Skin epidermis (tissue), 12 donors: ENCODE measurements at regions not wholly inside any gene's neighbourhood (a gene's known extent, or its start where the extent isn't known, plus 50 kb on each side); places are given as distances from the start of the nearest gene placed in this dataset.
"Not testable (repeated sequence)": the region's sequence is repeated elsewhere in the genome, so short reads cannot be mapped to it uniquely, and the experiment has no call there.

Experiments
- H3K27ac ChIP-seq, 21 experiments: fragments of 200-600 bp; sonication (generic) in 11 of 21; one replicate each; pipeline ENCODE4 v1.5.0; 2020; ENCODE audit warnings: mild to moderate bottlenecking in 3 of 21, inconsistent platforms in 2 of 21, moderate library complexity in 2 of 21
- H3K4me3 ChIP-seq, 7 experiments: fragments of 200-600 bp; sonication (generic) in 2 of 7; one replicate each; pipeline ENCODE4 v1.5.0; 2020; ENCODE audit warnings: inconsistent platforms in 2 of 7, mild to moderate bottlenecking in 2 of 7, moderate library complexity in 1 of 7

DNA sequence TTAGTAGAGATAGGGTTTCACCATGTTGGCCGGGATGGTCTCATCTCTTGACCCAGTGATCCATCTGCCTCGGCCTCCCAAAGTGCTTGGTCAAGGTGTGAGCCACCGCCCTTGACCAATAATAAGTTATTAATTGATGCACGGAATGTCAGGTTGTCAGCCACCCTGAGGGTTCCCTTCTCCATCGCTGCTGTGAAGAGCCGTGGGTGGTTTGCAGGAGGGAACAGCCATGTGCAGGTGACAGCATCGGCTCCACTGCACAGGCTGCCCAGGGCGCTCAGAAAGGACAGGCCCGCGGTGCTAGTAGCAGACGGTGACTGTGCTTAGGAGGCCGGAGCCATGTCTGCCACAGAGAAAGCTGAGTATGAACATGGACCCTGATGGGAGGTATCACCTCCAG is 814.0 kb downstream of the BRD1 start:
- Histone ChIP-seq H3K4me3 (no peak overlapping the region), H3K27ac (no peak overlapping the region)

DNA sequence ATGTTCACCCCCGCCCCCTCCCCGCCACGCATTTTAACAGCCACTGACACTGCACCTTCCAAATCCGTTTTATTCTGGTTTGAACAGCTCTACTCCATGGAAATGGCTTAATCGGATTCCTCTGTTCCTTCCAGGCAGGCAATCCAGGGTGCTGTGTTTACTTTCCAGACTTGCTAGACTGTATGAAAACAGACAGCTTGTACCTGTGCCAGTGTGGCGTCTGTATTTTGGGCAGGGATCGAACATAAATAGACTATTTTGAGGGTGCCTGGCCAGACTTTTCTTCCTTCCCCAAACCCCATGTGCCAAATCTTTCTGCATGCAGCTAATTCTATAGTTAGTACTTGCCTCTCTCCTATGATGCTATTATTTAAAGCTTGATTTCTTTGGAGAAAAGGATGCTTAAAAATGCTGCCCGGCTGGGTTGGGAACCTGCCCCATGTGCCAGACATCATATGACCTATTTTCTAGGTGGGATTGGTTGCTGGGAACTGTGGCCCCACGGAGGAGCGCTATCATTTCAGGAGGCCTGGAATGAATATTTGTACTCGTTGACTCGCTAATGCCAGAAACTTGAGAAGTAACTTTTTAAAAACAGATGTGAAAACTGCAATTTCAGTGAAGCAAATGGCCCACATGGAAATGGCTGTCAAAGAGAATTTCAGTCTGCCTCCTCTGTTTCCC is 814.8 kb downstream of the BRD1 start:
- Histone ChIP-seq H3K4me3 (no peak overlapping the region), H3K27ac (no peak overlapping the region)

DNA sequence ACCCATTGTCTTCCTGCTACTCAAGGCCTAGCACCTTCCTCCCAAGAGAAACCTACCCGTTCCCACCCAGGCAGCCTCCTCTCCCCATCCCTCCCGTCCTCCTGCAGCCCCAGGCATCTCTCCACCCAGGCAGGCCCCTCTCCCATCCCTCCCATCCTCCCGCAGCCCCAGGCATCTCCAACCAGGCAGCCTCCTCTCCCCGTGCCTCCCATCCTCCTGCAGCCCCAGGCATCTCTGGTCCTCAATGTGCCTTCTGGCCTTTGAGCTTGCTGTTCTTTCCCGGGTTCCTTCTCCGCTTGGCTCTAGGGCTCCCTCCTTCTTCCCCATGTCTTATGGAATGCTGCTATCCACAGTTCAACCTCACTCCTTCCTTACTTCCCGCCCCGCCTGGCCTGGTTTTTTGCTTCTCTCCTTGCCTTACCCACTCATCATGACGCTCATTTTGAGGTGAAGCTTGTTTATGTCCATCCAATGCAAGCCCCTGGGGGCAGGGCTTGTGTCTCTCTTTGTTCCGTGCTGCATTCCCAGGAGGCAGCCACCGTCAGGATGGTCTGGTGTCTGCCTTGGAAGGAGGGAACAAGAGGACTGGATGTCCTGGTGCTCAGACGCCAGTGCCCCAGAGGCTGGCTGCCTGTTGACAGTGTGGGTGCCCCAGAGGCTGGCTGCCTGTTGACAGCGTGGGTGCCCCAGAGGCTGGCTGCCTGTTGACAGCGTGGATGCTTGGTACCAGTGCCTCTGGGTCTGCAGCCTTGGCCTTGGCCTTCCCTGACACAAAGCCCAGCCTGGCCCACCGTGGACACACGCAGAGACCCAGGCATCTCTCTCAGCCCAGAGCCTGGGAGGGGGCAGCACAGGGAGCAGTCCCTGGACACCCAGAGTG is 815.7 kb downstream of the BRD1 start:
- Histone ChIP-seq H3K27ac (no peak overlapping the region), H3K4me3 (no peak overlapping the region)

DNA sequence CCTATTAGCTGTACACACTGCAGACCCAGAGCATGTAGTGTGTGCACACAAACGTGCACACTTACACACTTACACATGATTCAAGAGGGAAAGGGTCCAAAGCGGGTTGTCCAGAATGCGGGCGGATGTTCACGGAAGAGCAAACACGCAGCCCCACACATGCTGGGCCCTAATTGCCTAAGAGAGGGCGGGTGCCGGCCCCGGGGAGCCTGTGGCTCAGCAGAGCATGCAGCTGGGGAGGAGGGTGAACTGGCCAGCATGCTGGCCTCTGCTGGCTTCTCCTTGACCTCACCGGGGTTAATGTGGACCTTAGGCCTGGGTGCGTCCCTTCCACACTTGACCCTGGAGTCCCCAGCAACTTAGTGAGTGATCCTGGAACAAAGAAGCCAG is 816.3 kb downstream of the BRD1 start:
- Histone ChIP-seq H3K4me3 (no peak overlapping the region), H3K27ac (no peak overlapping the region)

DNA sequence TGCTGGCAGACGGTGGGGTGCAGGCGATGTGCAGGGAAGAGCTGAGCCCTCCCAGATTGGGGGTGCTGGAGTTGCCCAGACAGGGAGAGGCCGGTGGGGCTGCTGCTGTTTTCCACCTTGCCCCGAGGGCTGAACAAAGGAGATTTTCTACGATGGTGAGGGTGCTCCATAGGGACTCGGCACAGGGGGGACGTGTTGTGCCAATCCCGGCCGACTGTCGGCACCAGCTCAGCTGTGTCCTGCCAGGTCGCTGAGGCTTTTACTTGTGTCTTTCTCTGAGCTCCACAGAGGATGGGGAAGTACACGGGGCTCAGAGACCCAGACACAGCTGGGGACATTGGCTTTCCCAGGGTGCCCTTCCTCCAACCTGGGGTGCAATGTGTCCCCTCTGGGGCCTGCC is 816.8 kb downstream of the BRD1 start:
- Histone ChIP-seq H3K27ac (no peak overlapping the region), H3K4me3 (no peak overlapping the region)

DNA sequence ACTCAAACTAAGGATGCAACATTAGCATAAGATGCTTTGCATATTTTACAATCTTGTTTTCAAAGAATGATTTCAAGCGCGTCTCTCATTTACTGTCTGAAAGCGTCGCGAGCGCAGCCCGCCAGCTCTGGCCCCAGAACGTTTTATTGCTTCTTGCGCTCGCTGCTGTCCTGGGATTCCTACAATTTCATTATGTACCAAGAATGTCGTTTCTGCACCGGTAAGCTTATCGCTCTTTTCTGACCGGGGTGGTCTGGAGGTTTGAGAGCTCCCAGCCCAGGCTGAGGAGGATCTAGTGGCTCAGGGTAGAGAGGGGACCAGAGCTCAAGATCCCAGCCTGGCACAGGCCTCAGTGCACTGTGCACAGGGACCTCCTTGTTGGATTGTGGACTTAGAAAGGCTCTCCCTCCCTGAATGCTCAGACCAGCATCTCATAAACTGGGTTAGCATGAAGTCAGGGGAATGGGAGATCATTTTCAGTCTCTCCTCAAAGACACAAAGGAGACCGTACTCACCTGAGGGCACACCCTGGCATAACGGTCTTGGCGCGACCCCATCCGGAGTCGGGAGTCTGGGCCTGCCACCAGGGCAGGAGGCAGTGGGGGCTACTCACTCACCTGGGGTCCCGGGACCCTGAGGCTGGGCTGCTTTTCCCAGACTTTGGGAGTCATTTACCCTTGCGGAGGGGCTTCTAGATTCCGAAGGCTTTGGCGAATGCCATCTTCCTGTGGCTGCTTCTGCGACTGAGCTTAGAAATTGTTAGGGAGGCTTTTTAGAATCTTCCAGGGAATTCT is 817.4 kb downstream of the BRD1 start:
- Histone ChIP-seq H3K27ac (no peak overlapping the region), H3K4me3 (no peak overlapping the region)

DNA sequence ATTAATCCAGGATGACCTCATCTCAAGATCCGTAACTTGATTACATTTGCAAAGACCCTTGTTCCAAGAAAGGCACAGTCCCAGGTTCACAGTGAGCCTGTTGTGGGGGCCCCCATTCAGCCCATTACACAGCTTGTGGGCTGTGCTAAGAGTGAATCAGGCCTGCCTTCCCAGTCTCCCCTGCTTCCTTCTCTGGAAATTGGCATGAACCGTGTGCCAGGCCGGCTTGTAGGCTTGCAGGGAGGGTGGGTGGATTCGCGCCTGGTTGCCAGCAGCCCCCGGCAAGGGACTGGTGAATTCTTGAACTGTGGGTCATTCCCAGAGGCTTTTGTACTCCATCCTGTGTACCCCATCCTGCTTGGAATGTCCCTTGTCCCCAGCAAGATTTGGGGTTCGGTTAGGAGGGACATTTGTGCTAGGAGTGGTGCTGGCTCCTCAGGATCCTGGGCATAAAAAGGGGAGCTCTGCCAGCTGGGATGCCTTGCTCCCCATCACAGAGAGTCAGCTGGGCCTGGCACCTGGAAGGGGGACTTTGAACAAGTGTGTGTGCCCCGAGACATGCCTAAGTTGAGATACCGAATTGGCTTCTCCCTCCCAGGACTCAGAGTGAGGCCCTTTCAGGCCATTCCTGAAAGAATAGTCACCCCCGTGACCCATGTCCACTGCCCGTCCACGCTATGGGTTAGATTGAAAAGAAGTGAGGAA is 818.2 kb downstream of the BRD1 start:
- Histone ChIP-seq H3K27ac (no peak overlapping the region), H3K4me3 (no peak overlapping the region)

DNA sequence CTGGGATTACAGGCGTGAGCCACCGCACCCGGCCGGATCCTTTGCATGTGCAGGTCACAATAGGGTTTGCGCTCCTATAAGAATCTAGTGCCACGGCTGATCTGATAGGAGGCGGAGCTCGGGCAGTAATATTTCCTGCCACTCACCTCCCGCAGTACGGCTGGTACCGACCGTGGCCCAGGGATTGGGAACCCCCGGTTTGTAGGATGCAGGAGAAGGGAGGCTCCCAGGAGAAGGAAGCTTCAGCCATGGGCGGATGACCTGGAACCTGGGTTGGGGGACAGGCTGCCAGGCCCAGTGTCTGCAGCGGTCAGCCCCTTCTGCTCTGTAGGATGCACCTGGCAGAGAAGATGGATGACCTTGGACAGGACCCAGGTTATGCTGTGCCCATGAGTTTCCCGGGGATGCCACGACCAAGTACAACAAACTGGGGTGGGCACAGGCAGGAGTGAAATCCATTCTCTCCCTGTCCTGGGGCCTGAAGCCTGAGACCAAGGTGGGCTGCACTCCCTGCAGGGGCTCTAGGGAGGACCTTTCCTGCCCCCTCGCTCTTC is 818.9 kb downstream of the BRD1 start:
- Histone ChIP-seq H3K27ac (no peak overlapping the region), H3K4me3 (no peak overlapping the region)

DNA sequence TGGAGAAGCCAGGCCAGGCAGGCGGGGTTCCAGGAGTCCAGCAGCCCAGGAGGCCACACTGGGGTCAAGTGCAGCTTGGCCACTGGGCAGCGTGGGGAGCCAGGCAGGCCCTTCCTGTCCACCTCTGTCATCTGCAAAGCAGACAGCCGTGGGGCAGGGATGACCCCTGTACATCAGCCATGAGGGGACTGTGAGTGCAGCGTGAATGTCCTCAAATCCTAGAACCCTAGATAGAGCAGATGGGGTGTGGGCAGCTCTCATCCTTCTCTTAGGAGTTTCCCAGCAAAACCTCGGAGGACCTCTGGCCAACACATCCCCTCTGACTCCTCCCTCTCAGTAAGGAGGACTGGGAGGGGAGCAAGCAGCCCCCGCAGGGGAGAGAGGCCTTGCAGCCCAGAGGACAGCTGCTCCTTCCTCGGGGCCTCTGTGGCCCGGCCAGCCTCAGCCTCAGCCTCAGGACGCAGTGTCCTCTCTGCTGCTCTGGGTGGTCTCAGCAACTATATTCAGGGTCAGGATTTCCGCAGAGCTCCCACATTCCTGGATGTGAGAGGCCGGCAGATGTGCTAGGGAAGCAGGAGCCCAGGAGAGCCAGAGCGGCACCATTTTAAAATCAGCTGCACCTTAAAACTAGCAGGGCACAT is 820.5 kb downstream of the BRD1 start:
- H3K27ac ChIP-seq = no peak overlapping the region

DNA sequence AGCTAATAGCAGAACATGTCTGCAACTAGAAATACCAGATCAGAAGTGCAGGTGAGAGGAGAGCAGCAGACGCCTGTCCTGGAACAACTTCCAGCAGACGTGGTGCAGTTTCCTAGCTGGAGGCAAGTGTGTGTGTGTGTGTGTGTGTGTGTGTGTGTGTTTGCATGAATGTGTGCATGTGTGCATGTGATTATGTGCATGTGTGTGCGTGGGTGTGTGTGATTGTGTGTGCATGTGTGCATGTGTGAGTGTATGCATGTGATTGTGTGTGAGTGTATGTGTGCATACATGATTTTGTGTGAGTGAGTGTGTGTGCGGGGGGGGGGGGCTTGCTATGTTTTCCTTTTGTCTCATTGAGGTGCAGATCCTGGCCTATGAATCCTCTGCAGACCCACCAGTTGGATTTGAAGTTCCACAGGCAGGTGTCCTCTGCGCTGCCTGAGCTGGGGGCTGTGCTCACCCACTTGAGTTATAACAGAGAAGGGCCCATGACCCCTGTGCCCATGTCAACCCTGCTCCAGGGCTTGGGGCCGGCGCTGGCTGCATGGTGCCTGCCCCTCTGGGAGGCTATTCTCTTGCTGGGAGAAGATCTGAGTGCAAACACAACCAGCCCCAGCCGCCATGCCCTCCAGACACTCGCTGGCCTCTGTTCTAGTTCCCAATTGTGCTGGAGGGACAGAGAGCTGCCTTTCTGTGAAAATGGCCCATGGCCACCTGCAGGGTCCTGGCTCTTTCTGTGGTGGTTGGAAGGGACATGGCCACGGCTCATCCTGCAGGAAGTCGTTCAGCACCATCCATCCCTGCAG is 821.3 kb downstream of the BRD1 start:
- no peak overlapping the region for H3K4me3 ChIP-seq
- no peak overlapping the region for H3K27ac ChIP-seq

More for the DNA sequence above, 820.5 kb downstream of the BRD1 start:
- no peak overlapping the region for H3K4me3 ChIP-seq

DNA sequence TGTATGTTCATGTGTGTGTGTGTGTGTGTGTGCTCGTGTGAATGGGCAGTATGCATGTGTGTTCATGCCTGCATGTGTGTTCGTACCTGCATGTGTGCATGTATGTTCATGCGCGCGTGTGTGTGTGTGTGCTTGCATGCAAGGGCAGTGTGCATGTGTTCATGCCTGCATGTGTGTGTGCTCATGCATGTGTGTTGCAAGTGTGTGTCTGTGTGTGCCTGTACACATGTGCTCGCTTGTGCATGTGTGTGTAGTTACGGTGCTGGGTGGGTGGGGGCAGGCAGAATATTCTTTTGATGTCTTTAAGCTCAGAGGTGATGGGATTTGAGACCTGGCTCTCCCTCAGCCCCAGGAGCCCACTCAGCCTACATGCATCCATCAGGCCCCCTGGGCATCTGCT is 822.1 kb downstream of the BRD1 start:
- no peak overlapping the region for H3K4me3 ChIP-seq
- H3K27ac ChIP-seq = no peak overlapping the region

DNA sequence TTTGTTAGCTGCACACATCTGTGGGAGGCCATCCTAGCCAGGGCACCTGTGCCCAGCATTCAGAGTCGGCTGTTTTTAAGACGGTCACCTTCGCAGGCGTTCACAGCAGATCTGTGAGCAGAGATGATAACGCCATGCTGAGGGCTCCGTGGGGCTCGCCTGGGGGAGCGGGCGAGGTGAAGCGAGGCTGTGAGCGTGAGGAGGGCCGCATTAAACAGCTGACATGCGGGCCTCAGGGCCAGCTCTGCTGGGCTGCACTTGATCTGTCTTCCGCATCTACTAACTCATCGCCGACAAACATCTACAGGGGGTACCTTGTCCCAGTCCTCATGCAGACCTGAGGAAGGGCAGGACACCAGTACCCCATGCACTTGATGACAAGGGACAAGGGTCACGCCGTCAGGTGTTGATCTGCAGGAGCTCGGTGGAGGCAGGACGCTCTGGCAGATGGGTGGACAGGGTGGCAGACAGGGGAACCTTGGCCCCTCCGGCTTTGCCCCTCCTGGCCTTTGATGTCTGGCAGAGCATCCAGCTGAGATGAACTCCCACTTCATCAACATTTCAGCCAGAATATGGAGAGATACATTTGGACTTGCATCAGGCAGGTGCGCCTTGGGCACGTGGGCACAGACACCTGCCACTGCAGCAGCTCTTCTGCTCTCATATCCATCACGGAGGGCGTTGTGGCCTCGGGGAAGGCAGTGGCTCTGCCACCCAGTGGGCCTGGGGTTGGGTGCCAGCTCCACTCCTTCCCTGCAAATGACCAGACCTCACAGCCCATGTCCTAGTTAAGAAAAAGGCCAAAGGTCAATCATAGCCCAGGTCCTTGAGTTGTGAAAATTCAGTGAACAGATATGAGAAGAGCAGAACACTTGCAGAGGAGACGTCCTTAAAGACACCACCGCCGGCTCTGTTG is 822.9 kb downstream of the BRD1 start:
- H3K4me3 ChIP-seq = no peak overlapping the region
- H3K27ac ChIP-seq = no peak overlapping the region

DNA sequence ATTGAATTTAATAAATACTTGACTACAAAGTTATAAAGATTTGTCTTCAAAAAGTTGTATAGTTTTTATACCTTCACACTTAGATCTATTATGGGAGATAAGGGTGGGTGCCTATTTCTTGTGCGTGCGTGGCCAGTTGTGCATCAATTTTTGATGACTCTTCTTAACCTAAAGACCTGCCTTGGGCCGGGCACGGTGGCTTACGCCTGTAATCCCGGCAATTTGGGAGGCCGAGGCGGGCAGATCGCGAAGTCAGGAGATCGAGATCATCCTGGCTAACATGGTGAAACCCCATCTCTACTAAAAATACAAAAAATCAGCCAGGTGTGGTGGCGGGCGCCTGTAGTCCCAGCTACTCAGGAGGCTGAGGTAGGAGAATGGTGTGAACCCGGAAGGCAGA is 830.1 kb downstream of the BRD1 start:
- not testable (repeated sequence) for H3K4me3 ChIP-seq, H3K27ac ChIP-seq

DNA sequence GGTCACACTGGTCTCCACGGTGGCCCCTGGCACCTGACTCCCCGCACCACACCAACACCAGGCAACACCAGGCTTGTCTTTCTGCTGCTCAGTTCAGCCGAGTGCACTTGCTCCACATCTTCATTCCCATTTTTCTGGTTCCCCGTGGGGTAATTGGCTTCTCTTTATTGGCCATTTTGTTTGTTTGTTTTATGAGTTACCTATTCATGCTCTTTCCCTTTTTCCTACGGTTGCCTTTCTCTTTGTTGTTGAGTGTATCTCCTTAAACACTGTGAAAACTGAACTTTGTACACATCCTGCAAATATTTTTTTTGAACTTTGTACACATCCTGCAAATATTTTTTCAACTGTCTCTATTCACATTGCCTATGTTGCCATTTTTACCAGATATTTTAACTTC is 834.0 kb downstream of the BRD1 start:
- no peak overlapping the region for H3K27ac ChIP-seq
- H3K4me3 ChIP-seq = no peak overlapping the region

DNA sequence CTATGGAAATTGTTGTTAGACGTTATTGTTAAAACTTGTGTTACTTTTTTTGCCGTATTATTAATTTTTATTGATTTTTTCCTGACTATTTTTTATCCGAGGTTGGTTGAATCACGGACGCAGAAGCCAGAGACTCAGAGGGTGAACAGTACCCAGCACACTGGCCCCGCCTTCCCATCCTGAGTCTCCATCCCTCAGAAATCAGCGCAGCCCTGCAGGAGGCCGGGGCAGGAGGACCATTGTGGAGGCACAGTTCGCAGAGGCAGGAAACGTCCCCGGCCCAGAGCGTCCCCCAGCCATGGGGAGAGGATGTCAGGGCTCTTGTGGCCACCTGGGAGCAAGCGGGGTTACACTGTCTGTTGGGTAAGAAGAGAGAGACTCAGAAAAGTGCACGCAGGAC is 843.0 kb downstream of the BRD1 start:
- no peak overlapping the region for H3K4me3 ChIP-seq
- H3K27ac ChIP-seq = no peak overlapping the region

DNA sequence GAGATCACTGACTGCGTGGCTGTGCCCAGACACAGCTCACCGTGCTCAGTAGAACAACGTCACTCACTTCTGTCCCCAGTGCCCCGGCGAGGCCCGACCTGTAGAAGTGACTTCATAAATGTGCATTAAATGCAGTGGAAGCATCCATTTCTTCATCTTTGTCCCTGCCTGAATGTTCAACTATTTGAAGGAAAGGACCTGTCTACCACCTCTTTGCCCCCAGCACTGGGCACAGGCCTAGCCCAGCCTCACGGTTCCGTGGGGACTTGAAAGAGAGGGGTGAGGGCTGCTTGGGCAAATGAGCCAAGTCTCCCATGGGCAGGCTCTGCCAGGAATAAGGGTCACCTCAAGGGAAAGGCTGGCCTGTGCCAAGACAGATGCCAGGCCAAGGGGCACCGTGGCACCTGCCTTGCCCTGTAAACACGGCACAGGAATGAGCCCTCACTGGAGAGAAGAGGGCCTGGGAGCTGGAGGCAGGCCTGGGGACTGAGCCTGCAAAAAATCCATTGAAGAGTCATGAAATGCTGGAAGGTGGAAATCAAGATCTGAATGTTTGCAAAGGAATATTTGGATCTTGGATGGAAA is 845.3 kb downstream of the BRD1 start:
- no peak overlapping the region for H3K27ac ChIP-seq
- H3K4me3 ChIP-seq = no peak overlapping the region
